Ovary (tissue), 7 donors: ENCODE measurements at regions not wholly inside any gene's neighbourhood (a gene's known extent, or its start where the extent isn't known, plus 50 kb on each side); places are given as distances from the start of the nearest gene placed in this dataset.

Experiments
- DNase-seq, 5 donors: peaks; one replicate each; pipeline ENCODE4 v3.0.0-alpha.2; 2019 to 2020
- H3K27ac ChIP-seq, 2 donors: fragments of 200-600 bp; one replicate each; pipeline versions ENCODE4 v1.5.1 to v1.8.0; 2019 to 2022
- H3K27me3 ChIP-seq: fragments of 200-600 bp; one replicate; pipeline ENCODE4 v1.8.0; 2022
- H3K36me3 ChIP-seq: fragments of 200-600 bp; sonication (generic); one replicate; pipeline ENCODE4 v1.5.1; 2019
- H3K4me1 ChIP-seq: one replicate; pipeline ENCODE4 v1.8.1; 2013; ENCODE audit warnings: mild to moderate bottlenecking, moderate library complexity; ENCODE audit not compliant: insufficient read depth
- H3K4me3 ChIP-seq: fragments of 200-600 bp; sonication (generic); one replicate; pipeline ENCODE4 v1.5.1; 2017
- H3K9me3 ChIP-seq, 2 donors: fragments of 200-600 bp in 1 of 2; sonication (generic) in 1 of 2; one replicate each; pipeline versions ENCODE4 v1.5.1 to v1.8.1; 2013 to 2019; ENCODE audit warnings: mild to moderate bottlenecking in 1 of 2, moderate library complexity in 1 of 2
- EP300 ChIP-seq: sonication (generic); formaldehyde crosslinking; IDR thresholded peaks from one replicate; pipeline ENCODE4 v1.6.1; 2017; ENCODE audit warnings: antibody characterized with exemption
- POLR2A ChIP-seq: fragments of 450-650 bp; IDR thresholded peaks from one replicate; pipeline ENCODE4 v1.6.1; 2017; ENCODE audit warnings: antibody characterized with exemption, mild to moderate bottlenecking, moderate library complexity
- WGBS, 3 donors: extraction: QIAGEN DNeasy Blood & Tissue Kit in 1 of 3; methylation state at CpG; one replicate each; pipeline versions ENCODE4 v1.1.5 to v1.1.7; 2013 to 2017; 5-methylcytosine and 5-hydroxymethylcytosine counted together
- intact Hi-C, 4 donors: fragments of 100-400 bp; cut with DNase I; formaldehyde crosslinking; loops; one replicate each; pipeline versions ENCODE4 v1.11.0 to v1.15.1; 2022 to 2023
- TF ChIP-seq, protein P1 (sequence below), 3 donors: fragments of 450-650 bp in 2 of 3; fragments of 200-600 bp in 1 of 3; IDR thresholded peaks; one replicate each; pipeline versions ENCODE4 v1.5.1 to v1.8.0; 2016 to 2022; ENCODE audit warnings: antibody characterized with exemption in 3 of 3, mild to moderate bottlenecking in 1 of 3
- donor health status: DM: no; HTN: no; CAD: no; lungs with moderate emphysema.
- donor health status: DM: no; HTN: no; CAD: no.
- donor health status: Bipolar disorder and iron deficiency.
- donor health status: DM: no; HTN: no; CAD: no.
- donor health status: DM: yes; HTN: yes; CAD: no.

DNA sequence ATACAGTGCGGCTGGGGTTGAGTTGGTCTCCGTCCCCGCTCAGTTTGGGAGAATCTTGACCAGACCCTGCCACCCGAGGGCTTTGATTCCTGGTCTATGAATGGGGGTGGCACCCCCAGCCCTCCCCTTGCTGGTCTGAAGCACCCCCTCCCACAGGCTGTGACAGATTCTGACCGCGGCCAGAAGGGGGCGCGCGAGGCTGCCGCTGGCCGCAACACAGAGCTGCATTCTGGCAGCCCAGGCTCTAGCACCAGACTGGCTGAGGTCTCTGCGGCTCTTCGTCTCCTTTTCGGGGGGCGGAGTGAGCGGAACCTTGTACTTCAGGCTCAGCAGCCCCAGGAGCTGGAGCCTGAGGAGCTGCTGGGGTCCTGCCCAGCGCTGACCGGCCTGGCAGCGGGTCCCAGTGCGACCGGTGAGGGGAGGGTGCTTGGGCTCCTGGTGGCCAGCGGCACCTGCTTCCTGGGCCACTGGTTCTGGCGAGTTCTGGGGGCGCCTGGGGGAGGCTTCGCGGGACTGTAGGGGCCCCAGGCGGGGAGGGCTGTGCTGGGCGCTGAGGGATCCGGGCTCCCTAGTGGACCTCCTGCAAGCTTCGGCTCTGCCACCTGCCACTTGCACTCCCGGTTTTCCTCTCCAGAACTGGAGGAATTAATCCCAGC is 1011.6 kb downstream of the KCNJ18 start:
- DNase-seq: no peak
- Histone ChIP-seq H3K9me3 (no peaks in the 10 kb centered on the region), H3K36me3 (no peaks in the 10 kb centered on the region), H3K27ac (no peak overlapping the region), H3K4me3 (no peak overlapping the region), H3K27me3 (no peaks in the 10 kb centered on the region), H3K4me1 (no peaks in the 10 kb centered on the region)
- WGBS, 3 donors: 58 to 77% (median 62%) methylated on average over 21 to 31 of the region's 31 CpGs
- TF ChIP-seq POLR2A (no peak), EP300 (no peak)
- TF ChIP-seq, protein P1, sequence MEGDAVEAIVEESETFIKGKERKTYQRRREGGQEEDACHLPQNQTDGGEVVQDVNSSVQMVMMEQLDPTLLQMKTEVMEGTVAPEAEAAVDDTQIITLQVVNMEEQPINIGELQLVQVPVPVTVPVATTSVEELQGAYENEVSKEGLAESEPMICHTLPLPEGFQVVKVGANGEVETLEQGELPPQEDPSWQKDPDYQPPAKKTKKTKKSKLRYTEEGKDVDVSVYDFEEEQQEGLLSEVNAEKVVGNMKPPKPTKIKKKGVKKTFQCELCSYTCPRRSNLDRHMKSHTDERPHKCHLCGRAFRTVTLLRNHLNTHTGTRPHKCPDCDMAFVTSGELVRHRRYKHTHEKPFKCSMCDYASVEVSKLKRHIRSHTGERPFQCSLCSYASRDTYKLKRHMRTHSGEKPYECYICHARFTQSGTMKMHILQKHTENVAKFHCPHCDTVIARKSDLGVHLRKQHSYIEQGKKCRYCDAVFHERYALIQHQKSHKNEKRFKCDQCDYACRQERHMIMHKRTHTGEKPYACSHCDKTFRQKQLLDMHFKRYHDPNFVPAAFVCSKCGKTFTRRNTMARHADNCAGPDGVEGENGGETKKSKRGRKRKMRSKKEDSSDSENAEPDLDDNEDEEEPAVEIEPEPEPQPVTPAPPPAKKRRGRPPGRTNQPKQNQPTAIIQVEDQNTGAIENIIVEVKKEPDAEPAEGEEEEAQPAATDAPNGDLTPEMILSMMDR (IDR thresholded peaks at IDR 0.05): no peak
- intact Hi-C loops: no loop called here

DNA sequence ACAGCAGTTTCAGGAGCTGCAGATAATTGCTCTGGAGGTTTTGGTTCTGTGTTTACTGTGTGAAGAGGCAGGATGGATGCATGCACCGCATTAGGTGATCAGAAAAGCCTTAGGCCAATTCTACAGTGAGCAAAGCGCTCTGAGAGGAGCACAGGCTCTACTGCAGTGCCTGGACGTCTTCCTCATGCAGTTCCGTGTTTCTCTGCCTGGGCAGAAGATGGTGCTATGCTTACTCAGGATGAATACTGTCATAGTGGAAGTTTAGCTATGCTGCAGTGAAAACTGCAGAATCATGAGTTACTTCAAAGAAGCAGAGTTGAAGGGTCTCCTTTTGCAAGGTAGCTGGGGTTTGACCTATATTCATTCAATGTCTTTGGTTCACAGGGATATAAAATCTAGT is 1012.4 kb downstream of the KCNJ18 start:
- Histone ChIP-seq H3K27me3 (no peaks in the 10 kb centered on the region), H3K4me3 (no peak overlapping the region), H3K4me1 (no peaks in the 10 kb centered on the region), H3K36me3 (no peaks in the 10 kb centered on the region), H3K27ac (no peak overlapping the region), H3K9me3 (no peaks in the 10 kb centered on the region)
- TF ChIP-seq EP300 (no peak), POLR2A (no peak)
- TF ChIP-seq, protein P1 (IDR thresholded peaks at IDR 0.05): no peak
- no peak for DNase-seq
- 33 to 39% (median 35%) methylated on average over 4 of the region's 4 CpGs for WGBS, 3 donors
- intact Hi-C loops: no loop called here

DNA sequence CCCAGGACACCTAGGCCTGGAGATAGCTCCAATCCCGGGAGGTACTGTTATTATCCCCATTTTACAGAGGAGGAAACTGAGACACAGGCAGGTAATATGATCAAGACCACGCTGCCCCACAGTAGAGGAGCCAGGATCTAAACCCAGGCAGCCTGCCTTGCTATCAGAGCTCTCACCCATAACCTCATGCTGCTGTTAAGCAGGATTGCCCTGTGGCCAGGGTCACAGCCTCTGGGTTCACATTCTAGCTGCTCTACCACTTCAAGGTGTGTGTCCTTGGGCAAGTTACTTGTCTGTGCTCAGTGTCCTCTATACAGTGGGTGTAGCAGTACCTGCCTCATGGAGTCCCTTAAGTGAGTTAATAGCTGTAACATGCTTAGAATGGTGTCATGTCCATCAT is 1015.3 kb downstream of the KCNJ18 start:
- Histone ChIP-seq H3K27me3 (no peaks in the 10 kb centered on the region), H3K27ac (no peak overlapping the region), H3K4me3 (no peak overlapping the region), H3K9me3 (no peaks in the 10 kb centered on the region), H3K4me1 (no peaks in the 10 kb centered on the region), H3K36me3 (no peaks in the 10 kb centered on the region)
- no peak for TF ChIP-seq POLR2A
- TF ChIP-seq, protein P1 (IDR thresholded peaks at IDR 0.05): no peak
- TF ChIP-seq EP300: no peak
- no peak for DNase-seq
- intact Hi-C loops: no loop called here
- 52 to 57% (median 54%) methylated on average over 2 of the region's 2 CpGs for WGBS, 3 donors

DNA sequence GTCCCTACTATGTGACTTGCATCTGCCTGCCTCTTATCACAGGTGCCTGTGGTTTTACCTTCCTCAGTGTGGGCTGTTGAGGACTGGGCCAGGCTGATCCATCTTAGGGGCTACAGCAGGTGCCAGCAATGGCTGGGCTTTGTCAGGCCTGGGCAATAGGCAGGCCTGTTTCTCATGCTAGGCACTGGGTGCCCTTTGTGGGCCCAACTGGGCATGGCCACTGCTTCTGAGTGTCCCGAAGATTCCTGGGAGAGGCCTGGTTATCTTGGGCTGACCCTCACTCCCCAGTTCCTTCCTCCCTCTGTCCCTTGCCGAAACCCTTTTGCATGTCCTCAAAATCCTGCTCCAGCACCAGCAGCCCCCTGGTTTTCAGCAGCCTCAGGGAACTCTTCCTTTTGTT is 1024.9 kb downstream of the KCNJ18 start:
- Histone ChIP-seq H3K4me1 (no peaks in the 10 kb centered on the region), H3K36me3 (no peaks in the 10 kb centered on the region), H3K27ac (no peak overlapping the region), H3K9me3 (no peaks in the 10 kb centered on the region), H3K4me3 (no peak overlapping the region), H3K27me3 (no peaks in the 10 kb centered on the region)
- TF ChIP-seq EP300: no peak
- TF ChIP-seq, protein P1 (IDR thresholded peaks at IDR 0.05): no peak
- TF ChIP-seq POLR2A: no peak
- DNase-seq: no peak
- intact Hi-C loops: loop anchor here in 1 of 4 donors (10.0 kb wide), 1 partner anchor 1422 kb away; no protein-coding TSS in a partner anchor
- WGBS, 3 donors: 66 to 78% (median 71%) methylated on average over 2 of the region's 2 CpGs
